ENCODE measurements at regions not wholly inside any gene's neighbourhood (a gene's known extent, or its start where the extent isn't known, plus 50 kb on each side); places are given as distances from the start of the nearest gene placed in this dataset.

- ATAC-seq (ENCODE audit: low read depth): no peak
- POLR2A ChIA-PET: no interaction called here
These were observed 132.9 kb downstream of the BAMBI start for GRCh38 chr10:28810057-28810870.

GRCh38 chr10:28811639-28812349 is 134.5 kb downstream of the BAMBI start:
- no peaks in the 10 kb centered on the region for H3K9me3 Mint-ChIP-seq
- no peak for ATAC-seq (ENCODE audit: low read depth)

More at GRCh38 chr10:28810057-28810870, 132.9 kb downstream of the BAMBI start:
- Mint-ChIP-seq H3K27me3 (peaks cover 27% of the 10 kb centered on the region), H3K27ac (no peak overlapping the region), H3K9me3 (no peaks in the 10 kb centered on the region), H3K4me3 (no peak overlapping the region), H3K36me3 (no peaks in the 10 kb centered on the region), H3K4me1 (peaks cover 1% of the 10 kb centered on the region)
- no peak for DNase-seq

GRCh38 chr10:28812384-28813372 is 135.4 kb downstream of the BAMBI start:
- Mint-ChIP-seq H3K36me3 (no peaks in the 10 kb centered on the region), H3K27ac (no peak overlapping the region), H3K4me1 (peaks cover 1% of the 10 kb centered on the region), H3K27me3 (peaks cover 16% of the 10 kb centered on the region), H3K9me3 (no peaks in the 10 kb centered on the region), H3K4me3 (no peak overlapping the region)
- ATAC-seq (ENCODE audit: low read depth): no peak
- no peak for DNase-seq
- POLR2A ChIA-PET: no interaction called here

More at GRCh38 chr10:28811639-28812349, 134.5 kb downstream of the BAMBI start:
- Mint-ChIP-seq H3K4me3 (no peak overlapping the region), H3K27me3 (peaks cover 21% of the 10 kb centered on the region), H3K4me1 (peaks cover 1% of the 10 kb centered on the region), H3K36me3 (no peaks in the 10 kb centered on the region), H3K27ac (no peak overlapping the region)
- DNase-seq: no peak
- POLR2A ChIA-PET: no interaction called here

- POLR2A ChIA-PET: no interaction called here
- ATAC-seq (ENCODE audit: low read depth) (no peak), DNase-seq (no peak)
- H3K9me3 Mint-ChIP-seq: no peaks in the 10 kb centered on the region
- no peaks in the 10 kb centered on the region for H3K36me3 Mint-ChIP-seq
- H3K4me3 Mint-ChIP-seq: no peak overlapping the region
- no peaks in the 10 kb centered on the region for H3K4me1 Mint-ChIP-seq
- peaks cover 6% of the 10 kb centered on the region for H3K27me3 Mint-ChIP-seq
- H3K27ac Mint-ChIP-seq: no peak overlapping the region
These were observed 138.4 kb downstream of the BAMBI start for GRCh38 chr10:28815681-28816080.

GRCh38 chr10:28822719-28823464 is 145.6 kb downstream of the BAMBI start:
- Mint-ChIP-seq H3K36me3 (no peaks in the 10 kb centered on the region), H3K4me3 (no peak overlapping the region), H3K9me3 (no peaks in the 10 kb centered on the region), H3K4me1 (no peaks in the 10 kb centered on the region), H3K27me3 (peaks cover 6% of the 10 kb centered on the region), H3K27ac (no peak overlapping the region)
- no peak for ATAC-seq (ENCODE audit: low read depth)
- POLR2A ChIA-PET: no interaction called here
- DNase-seq: no peak

- ATAC-seq (ENCODE audit: low read depth): no peak
- POLR2A ChIA-PET: no interaction called here
- Mint-ChIP-seq H3K27ac (no peak overlapping the region), H3K27me3 (peaks cover 6% of the 10 kb centered on the region), H3K4me1 (no peaks in the 10 kb centered on the region), H3K4me3 (no peak overlapping the region), H3K9me3 (no peaks in the 10 kb centered on the region), H3K36me3 (no peaks in the 10 kb centered on the region)
- DNase-seq: no peak
These were observed 146.3 kb downstream of the BAMBI start for GRCh38 chr10:28823501-28824075.

- ATAC-seq (ENCODE audit: low read depth) (no peak), DNase-seq (no peak)
- H3K4me1 Mint-ChIP-seq: no peaks in the 10 kb centered on the region
- no peaks in the 10 kb centered on the region for H3K9me3 Mint-ChIP-seq
- H3K27me3 Mint-ChIP-seq: peaks cover 8% of the 10 kb centered on the region
- H3K4me3 Mint-ChIP-seq: no peak overlapping the region
- no peak overlapping the region for H3K27ac Mint-ChIP-seq
- no peaks in the 10 kb centered on the region for H3K36me3 Mint-ChIP-seq
- POLR2A ChIA-PET: no interaction called here
These were observed 156.0 kb downstream of the BAMBI start for GRCh38 chr10:28833313-28833712.

- H3K27ac Mint-ChIP-seq: no peak overlapping the region
- H3K27me3 Mint-ChIP-seq: peaks cover 8% of the 10 kb centered on the region
- no peak overlapping the region for H3K4me3 Mint-ChIP-seq
- H3K4me1 Mint-ChIP-seq: no peaks in the 10 kb centered on the region
- ATAC-seq (ENCODE audit: low read depth): no peak
- DNase-seq: no peak
- H3K9me3 Mint-ChIP-seq: no peaks in the 10 kb centered on the region
- H3K36me3 Mint-ChIP-seq: no peaks in the 10 kb centered on the region
- POLR2A ChIA-PET: no interaction called here
These were observed 159.1 kb downstream of the BAMBI start for GRCh38 chr10:28836435-28836743.

GRCh38 chr10:28837613-28838390 is 160.5 kb downstream of the BAMBI start:
- H3K4me1 Mint-ChIP-seq: no peaks in the 10 kb centered on the region
- H3K36me3 Mint-ChIP-seq: no peaks in the 10 kb centered on the region
- H3K27ac Mint-ChIP-seq: no peak overlapping the region
- no peak for ATAC-seq (ENCODE audit: low read depth)
- no peak for DNase-seq
- H3K27me3 Mint-ChIP-seq: peaks cover 8% of the 10 kb centered on the region
- POLR2A ChIA-PET: no interaction called here
- H3K4me3 Mint-ChIP-seq: no peak overlapping the region
- no peaks in the 10 kb centered on the region for H3K9me3 Mint-ChIP-seq

GRCh38 chr10:28838908-28839307 is 161.6 kb downstream of the BAMBI start:
- no peaks in the 10 kb centered on the region for H3K36me3 Mint-ChIP-seq
- no peaks in the 10 kb centered on the region for H3K4me1 Mint-ChIP-seq
- no peaks in the 10 kb centered on the region for H3K9me3 Mint-ChIP-seq
- DNase-seq: no peak
- H3K4me3 Mint-ChIP-seq: no peak overlapping the region
- no peak overlapping the region for H3K27ac Mint-ChIP-seq
- H3K27me3 Mint-ChIP-seq: peaks cover 8% of the 10 kb centered on the region
- no peak for ATAC-seq (ENCODE audit: low read depth)
- POLR2A ChIA-PET: no interaction called here

GRCh38 chr10:28839600-28840007 is 162.3 kb downstream of the BAMBI start:
- DNase-seq (no peak), ATAC-seq (ENCODE audit: low read depth) (no peak)
- Mint-ChIP-seq H3K36me3 (no peaks in the 10 kb centered on the region), H3K27me3 (peaks cover 8% of the 10 kb centered on the region), H3K27ac (no peak overlapping the region), H3K4me1 (no peaks in the 10 kb centered on the region), H3K9me3 (no peaks in the 10 kb centered on the region), H3K4me3 (no peak overlapping the region)
- POLR2A ChIA-PET: no interaction called here

GRCh38 chr10:28840202-28840601 is 162.9 kb downstream of the BAMBI start:
- Mint-ChIP-seq H3K4me3 (no peak overlapping the region), H3K27ac (no peak overlapping the region), H3K36me3 (no peaks in the 10 kb centered on the region), H3K4me1 (no peaks in the 10 kb centered on the region), H3K27me3 (peaks cover 8% of the 10 kb centered on the region), H3K9me3 (no peaks in the 10 kb centered on the region)
- ATAC-seq (ENCODE audit: low read depth): no peak
- POLR2A ChIA-PET: no interaction called here
- DNase-seq: no peak
